Glomerular visceral epithelial cell (primary cell): ENCODE measurements at regions not wholly inside any gene's neighbourhood (a gene's known extent, or its start where the extent isn't known, plus 50 kb on each side); places are given as distances from the start of the nearest gene placed in this dataset.

Experiments
- DNase-seq: peaks from one replicate; pipeline ENCODE4 v3.0.0-alpha.2; 2016; ENCODE audit errors: extremely low spot score

GRCh38 chr1:36687312-36687711 lies 204.6 kb upstream of the CSF3R start:
- DNase-seq, result no peak

DNA sequence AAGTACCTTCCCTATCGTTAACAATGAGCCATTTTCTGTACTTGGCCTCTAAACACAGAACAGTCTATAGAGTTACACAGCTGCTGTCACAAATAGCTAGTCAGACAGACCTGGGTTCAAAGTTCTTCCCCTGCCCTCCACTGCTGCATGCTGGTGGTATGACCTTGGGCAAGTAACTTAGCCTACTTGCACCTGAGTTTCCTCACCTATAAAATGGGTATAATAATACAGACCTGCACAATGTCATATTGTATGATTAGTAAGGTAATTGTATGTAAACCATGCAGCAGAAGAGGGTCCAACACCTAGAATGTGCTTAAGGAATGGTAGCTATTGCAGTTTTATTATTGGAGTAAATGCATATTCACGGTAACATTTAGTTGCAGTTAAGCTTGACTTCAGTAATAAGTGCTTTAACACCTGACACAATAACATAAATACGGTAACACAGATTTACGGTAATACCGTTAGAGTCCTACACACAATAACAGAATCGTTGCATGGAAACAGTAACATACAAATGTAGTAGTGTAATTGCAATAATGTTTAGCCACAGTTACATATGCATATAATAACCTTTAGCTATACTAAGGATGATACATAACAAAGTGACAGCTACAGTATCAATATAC lies 193.3 kb upstream of the CSF3R start:
- no peak for DNase-seq

- no peak for DNase-seq
Measured at GRCh38 chr1:36675106-36675505, 192.4 kb upstream of the CSF3R start.

DNA sequence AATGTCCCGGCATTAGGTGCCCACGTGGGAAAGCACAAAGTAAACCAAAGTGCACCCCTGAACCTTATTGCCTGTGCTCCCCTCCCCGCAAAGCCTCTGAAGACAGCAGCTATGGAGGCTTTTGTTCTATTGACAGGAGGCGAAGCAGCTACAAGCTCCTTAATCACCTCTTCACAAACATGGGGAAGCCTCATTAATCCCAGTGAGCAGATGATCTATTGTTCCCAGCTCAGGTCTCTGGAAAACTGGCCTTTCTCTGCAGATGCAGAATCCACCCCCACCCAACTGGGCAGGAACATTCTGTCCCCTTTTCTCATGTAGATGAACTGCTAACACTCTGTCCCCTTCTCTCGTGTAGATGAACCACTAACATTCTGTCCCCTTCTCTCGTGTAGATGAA lies 190.5 kb upstream of the CSF3R start:
- no peak for DNase-seq

DNA sequence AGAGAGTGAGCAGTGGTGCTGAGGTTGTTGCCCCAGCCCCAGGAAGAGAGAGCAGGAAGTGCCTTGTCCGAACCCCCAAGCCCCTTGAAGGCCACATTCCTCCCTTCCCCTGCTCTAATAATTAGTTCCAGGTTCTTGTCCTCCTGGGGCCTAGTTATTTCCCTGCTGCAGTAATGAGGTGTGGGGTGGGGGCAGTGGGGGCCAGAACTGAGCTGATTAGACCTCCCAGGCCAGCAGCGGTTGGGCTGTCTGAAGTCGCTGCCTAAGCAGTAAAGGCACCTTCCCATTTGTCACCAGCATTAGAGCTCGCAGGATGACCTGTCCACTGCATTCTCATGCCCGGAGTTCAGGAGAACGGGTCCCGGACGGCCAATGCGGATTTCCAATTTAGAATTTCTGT lies 186.5 kb upstream of the CSF3R start:
- no peak for DNase-seq

DNA sequence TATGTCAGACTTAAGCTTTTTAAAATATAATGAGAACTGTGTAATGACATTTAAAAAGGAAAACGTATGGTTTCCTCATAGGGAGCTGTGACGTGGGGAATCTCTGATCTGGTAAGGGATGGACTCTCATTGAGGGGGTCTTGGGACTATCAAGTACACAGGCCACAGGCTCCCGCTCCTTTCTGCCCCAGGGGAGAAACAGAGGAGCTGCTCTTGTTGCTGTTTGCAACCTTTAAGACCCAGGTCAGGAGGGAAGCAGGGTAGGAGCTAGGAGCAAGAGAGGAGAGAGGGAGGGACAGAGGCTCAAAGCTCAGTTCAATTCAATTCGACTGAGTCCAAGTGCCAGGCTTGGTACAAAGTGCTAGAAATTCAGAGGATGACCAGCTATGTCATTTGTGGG lies 185.1 kb upstream of the CSF3R start:
- DNase-seq, result no peak

GRCh38 chr1:36667256-36667655 lies 184.5 kb upstream of the CSF3R start:
- no peak for DNase-seq

- DNase-seq, result no peak
Measured at GRCh38 chr1:36665478-36666080, 182.9 kb upstream of the CSF3R start.

DNA sequence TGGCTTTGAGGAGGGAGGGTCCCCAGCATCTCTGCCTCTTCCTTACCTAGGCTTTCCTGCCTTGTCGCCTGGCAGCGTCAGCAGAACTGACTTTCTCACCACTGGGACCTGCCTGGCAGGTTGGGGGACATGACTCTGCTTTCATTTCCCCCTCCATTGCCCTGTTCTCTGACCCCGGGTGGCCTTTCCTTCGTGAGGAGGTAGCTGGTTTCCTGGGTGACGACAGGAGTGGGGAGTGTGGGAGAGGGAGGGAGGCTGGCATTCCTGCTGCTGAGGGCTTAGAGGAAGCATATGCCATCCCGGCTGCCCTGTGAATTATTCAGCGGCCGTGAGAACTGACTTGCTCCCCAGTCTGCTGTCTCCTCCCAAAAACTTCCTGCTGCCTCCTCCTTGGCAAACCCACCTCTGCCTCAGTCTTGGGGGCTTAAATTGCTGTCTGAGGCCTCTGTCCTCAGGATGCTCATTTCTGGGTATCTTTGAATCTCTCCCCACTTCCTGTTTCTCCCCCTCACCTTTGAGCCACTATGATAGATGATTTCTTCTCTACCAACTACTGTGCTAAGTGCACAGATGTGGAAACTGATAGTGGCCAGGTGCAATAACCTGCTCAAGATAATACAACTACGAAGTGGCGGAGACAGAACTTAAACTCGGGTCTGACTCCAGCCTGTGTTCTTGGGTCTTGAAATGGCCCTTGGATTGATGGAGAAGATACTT lies 182.0 kb upstream of the CSF3R start:
- no peak for DNase-seq

GRCh38 chr1:36663772-36664430 lies 181.2 kb upstream of the CSF3R start:
- DNase-seq, result no peak

DNA sequence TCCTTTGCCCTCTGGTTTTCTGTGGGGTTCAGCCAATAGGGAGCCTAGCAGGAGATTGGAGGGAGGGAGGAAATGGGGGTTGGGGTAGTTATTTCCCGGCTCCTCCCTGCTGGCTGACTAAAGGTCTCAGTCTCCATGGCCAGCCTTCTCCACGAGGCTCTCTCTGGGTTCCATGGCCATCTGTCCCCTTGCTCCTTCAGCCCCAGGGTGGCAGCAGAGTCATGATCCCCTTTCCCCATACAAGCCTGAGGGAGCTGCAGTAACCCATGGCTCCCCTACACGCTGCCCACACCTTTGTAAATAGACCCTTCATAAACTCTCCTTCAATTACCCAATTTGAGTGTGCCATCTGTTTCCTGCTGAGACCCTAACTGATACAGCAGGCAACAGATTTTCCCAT lies 176.1 kb upstream of the CSF3R start:
- DNase-seq, result no peak

GRCh38 chr1:36657826-36658225 lies 175.1 kb upstream of the CSF3R start:
- no peak for DNase-seq

DNA sequence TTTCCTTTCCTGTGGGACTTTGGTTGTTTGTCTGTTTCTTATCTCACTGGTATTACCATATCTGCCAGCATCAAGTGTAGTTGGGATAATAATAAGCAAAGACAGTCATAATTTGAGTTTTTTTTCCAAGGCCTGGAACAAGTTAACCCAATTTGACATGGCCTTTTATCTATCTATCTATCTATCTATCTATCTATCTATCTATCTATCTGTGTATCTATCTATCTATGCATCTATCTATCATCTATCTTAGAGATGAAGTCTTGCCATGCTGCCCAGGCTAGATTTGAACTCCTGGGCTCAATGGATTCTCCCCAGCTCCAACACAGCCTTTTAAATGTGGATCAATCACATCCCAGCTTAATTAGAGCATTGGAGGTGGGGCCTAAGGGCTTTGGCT lies 174.1 kb upstream of the CSF3R start:
- no peak for DNase-seq

- DNase-seq, result no peak
Measured at GRCh38 chr1:36656271-36656670, 173.6 kb upstream of the CSF3R start.

GRCh38 chr1:36654586-36654985 lies 171.9 kb upstream of the CSF3R start:
- no peak for DNase-seq

- DNase-seq, result no peak
Measured at GRCh38 chr1:36653850-36654249, 171.1 kb upstream of the CSF3R start.

DNA sequence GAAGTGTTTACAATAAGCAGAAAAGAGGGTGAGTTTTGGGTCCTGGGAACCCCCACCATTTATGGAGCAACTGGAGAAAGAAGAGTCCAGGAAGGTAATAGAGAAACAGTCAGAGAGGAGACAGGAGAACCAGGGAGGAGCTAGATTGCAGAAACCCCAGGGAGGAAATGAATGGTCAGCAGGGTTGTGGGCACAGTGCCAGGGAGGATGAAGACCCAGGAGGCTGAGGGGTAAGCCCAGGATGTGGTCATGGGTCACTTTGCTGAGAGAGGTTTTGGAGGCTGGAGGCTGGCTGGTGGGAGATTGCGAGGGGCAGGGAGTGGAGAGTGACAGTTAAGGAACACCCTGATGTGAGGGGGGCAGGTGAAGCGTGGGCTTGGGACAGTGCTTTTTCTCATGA lies 169.9 kb upstream of the CSF3R start:
- DNase-seq, result no peak

DNA sequence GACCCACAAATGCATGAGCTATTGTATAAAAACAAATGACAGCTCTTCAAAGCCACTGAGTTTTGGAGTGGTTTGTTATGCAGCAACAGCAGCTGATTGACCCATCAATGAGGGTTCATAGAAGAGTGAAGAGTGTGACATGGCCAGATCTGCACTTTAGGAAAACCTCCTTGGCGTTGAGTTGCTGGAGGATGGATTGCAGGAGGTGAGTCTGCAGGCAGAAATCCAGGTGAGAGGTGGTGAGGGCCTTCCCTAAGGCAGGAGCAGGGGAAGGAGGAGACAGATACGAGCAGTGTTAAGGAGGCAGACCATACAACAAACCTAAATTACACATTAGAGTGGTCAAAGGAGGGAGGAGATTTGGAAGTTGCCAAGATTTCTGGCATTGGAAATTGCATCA lies 169.3 kb upstream of the CSF3R start:
- DNase-seq, result no peak

- no peak for DNase-seq
Measured at GRCh38 chr1:36651176-36651910, 168.6 kb upstream of the CSF3R start.

DNA sequence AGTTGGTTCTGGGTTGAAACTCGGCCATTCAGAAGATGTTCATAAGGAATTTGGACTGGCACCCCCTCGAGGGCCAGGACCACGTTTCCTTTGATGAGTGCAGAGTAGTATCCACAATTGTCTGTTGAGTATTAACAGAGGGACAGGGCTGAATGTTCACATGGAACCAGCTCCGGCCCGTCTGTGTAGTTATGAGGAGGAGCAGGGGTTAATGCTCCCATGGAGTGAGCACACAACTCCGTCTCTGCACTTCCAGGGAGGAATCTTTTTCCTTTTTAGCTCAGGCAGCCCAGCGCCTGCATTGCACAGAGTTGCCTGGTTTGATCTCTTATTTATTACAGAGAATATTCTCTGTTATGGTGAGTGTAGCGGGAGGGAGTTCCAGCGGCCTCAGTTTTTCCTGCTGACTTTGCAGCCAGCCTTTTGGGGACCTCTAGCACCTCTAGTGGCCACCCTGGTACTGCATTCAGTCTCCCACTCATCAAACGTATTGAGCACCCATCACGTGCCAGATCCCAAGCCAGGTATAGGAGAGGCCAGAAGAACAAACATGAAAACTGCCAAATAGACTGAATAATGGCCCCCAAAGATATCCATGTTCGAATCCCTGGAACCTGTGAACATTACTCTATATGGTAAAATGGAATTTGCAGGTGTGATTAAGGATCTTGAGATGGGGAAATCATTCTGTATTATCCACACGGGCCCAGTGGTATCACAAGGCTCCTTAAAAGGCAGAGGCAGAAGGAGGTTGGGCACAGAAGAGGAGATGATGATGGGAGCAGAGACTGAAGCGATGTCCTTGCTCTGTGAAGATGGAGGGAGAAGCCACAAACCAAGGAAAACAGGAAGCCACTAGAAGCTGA lies 167.7 kb upstream of the CSF3R start:
- DNase-seq, result peak; percentile 41

GRCh38 chr1:36645867-36646266 lies 163.2 kb upstream of the CSF3R start:
- no peak for DNase-seq
